Omental fat pad (tissue), 3 donors: ENCODE measurements at regions not wholly inside any gene's neighbourhood (a gene's known extent, or its start where the extent isn't known, plus 50 kb on each side); places are given as distances from the start of the nearest gene placed in this dataset.

ENCODE experiments used
- ATAC-seq: fragments of 150-250 bp; one replicate; pipeline ENCODE4 v1.9.1; 2016; ENCODE audit warnings: mild to moderate bottlenecking, moderate library complexity; ENCODE audit not compliant: low FRiP score
- DNase-seq: peaks from one replicate; pipeline ENCODE4 v3.0.0-alpha.2; 2019; ENCODE audit warnings: low spot score
- TF ChIP-seq, protein P1 (sequence below), 3 donors: fragments of 450-650 bp; IDR thresholded peaks; one replicate each; pipeline ENCODE4 v1.5.1; 2016 to 2017; ENCODE audit warnings: antibody characterized with exemption in 3 of 3, mild to moderate bottlenecking in 3 of 3, moderate library complexity in 2 of 3

DNA sequence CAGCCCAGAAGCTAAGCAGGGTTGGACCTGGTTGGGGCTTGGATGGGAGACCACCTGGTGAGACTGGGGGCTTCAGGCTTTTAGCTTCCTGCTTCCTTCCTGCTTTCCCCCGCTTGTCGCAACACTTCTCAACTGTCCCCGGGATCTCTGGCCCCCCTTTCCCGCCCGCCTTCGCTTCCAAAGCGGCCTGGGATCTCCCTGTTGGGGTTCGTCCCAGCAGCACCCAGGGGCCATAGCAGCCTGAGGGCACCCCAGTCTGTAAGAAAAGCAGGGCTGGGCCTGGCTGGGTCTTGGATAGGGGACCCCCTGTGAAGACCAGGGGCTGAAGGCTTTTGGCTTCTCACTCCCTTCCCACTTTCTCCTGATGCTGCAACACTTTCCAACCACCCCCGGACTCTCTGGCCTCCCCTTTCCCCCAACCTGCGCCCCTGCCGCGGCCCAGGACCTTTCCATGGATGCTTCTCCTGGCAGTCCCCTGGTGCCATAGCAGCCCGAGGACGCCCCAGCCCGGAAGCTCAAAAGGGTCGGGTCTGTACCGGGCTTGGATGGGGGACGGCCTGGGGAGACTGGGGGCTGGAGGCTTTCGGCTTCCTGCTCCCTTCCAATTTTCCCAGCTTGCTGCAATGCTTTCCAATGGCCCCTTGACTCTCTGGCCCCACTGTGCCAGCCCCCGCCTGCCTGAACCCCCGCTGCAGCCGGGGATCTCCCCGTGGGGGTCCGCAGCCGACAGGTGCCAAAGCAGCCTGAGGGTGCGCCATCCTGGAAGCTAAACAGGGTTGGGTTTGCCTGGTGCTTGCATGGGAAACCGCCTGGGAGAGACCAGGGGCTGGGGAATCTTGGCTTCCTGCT, 2276.2 kb downstream of the TP53TG3F start:
- DNase-seq = no peak
- TF ChIP-seq, protein P1, sequence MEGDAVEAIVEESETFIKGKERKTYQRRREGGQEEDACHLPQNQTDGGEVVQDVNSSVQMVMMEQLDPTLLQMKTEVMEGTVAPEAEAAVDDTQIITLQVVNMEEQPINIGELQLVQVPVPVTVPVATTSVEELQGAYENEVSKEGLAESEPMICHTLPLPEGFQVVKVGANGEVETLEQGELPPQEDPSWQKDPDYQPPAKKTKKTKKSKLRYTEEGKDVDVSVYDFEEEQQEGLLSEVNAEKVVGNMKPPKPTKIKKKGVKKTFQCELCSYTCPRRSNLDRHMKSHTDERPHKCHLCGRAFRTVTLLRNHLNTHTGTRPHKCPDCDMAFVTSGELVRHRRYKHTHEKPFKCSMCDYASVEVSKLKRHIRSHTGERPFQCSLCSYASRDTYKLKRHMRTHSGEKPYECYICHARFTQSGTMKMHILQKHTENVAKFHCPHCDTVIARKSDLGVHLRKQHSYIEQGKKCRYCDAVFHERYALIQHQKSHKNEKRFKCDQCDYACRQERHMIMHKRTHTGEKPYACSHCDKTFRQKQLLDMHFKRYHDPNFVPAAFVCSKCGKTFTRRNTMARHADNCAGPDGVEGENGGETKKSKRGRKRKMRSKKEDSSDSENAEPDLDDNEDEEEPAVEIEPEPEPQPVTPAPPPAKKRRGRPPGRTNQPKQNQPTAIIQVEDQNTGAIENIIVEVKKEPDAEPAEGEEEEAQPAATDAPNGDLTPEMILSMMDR (IDR thresholded peaks at IDR 0.05) = no peak
- ATAC-seq = no peak

DNA sequence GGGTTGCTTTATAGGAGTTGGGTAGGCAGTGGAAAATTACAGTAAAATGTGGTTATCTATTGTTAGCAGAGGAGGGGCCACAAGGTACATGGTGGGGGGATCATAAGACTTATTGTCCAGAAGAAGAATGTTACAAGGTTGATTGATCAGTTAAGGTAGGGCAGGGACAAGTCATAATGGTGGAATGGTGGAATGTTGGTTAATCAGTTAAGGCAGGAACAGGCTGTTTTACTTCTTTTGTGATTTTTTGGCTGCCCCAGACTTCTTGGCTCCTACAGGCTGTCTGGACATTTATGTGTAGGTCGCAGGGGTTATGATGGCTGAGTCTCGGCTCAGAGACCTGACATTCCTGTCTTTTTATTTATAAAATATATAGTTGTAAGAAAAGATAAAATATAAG, 2277.1 kb downstream of the TP53TG3F start:
- ATAC-seq (no peak), DNase-seq (no peak)
- TF ChIP-seq, protein P1 (IDR thresholded peaks at IDR 0.05) = no peak

DNA sequence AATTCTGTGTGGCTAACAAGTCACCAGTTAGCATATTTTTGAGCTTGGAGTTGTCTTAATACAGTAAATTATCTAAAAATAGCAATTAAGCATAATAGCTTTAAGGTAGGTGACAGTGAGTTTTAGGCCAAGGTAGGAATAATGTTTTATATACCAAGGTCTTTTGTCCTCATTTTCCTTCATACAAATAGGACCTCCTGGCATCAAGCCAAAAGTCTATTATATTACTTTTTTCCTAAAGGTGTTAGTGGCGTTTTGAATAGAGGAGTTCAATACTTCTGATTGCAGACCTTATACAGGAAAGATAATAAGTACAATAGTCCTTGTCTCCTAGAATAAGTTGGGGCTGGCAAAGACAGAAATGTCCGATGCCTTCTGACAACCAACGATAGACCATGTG, 2277.7 kb downstream of the TP53TG3F start:
- TF ChIP-seq, protein P1 (IDR thresholded peaks at IDR 0.05) = no peak
- no peak for DNase-seq
- no peak for ATAC-seq

DNA sequence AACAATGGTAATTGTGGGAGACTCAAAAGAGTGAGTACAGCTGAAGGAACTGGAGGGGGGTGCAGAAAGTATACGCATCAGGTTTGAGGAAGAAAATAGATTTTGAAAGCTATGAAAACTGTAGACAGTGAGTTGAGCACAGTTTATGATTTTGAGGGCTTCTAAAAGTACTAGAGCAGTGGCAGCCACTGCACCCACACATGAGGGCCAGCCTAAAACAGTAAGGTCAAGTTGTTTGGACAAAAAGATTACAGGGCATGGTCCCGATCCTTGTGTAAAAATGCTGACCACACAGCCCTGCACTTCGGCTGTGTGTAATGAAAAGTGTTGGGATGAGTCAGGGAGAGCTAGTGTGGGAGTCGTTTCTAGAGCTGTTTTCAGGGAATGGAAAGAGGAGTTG, 2282.1 kb downstream of the TP53TG3F start:
- no peak for ATAC-seq
- no peak for DNase-seq
- TF ChIP-seq, protein P1 (IDR thresholded peaks at IDR 0.05) = no peak

DNA sequence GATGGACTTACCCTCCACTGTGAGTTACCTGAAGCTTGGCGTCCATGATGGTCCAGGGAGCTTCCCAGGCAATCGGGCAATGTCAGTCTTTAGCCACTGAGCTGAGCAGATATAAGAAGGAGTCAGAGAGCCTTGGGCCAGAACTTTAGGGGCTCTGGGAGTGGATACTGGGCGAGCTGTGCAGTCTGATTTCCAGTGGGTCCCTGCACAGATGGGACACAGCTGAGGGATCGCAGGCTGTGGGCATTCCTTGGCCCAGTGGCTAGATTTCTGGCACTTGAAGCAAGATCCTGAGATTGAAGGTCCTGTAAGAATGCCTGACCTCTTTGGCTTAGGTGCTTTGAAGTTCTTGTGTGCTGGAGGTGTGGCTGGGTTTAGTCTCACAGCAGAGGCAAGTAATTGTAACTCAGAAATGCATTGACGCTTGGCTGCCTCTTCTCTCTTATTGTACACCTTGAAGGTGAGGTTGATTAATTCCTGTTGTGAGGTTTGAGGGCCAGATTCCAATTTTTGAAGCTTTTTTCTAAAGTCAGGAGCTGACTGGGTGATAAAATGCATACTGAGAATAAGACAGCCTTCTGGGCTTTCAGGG, 2283.8 kb downstream of the TP53TG3F start:
- DNase-seq = no peak
- TF ChIP-seq, protein P1 (IDR thresholded peaks at IDR 0.05) = no peak
- ATAC-seq = no peak

DNA sequence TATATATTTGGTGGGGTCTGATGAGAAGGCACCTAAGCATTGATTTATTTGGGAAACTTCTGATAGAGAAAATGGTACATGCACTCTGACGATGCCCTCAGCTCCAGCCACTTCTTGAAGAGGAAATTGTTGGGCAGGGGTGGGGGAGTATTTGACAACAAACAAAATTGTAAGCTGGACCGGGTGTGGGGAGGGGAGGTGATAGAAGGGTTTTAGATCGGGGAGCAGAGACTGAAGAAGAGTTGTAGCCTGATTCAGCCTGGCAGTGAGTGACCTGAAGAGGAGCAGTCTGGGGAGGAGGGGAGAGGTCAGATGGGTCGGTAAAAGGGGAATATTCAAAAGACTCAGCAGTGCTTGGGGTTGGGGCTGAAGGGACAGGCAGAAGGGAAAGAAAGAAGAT, 2284.7 kb downstream of the TP53TG3F start:
- ATAC-seq = no peak
- TF ChIP-seq, protein P1 (IDR thresholded peaks at IDR 0.05) = no peak
- DNase-seq = peak; percentile 16

DNA sequence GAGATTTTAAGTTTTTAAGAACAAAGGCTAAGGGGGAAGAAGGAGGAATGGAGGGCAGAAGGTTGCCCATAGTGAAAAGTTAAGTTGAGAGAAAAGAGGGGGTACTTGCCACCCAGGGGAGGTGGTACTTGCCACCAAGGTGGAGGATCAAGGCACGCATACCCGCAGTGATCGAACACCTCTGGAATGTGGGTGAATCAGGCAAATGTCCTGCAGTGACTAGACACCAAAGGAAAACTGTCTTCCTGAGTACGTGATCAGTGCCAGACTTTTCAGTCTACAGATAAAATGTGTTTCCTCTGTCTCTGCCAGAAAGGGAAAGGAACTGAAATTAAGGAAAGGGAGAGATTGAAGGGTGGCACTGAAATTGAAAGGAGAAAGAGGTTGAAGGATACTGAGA, 2285.3 kb downstream of the TP53TG3F start:
- no peak for DNase-seq
- TF ChIP-seq, protein P1 (IDR thresholded peaks at IDR 0.05) = no peak
- ATAC-seq = no peak
